GM12878 (cell line): ENCODE measurements at regions not wholly inside any gene's neighbourhood (a gene's known extent, or its start where the extent isn't known, plus 50 kb on each side); places are given as distances from the start of the nearest gene placed in this dataset.

Experiments used
- ATAC-seq: fragments of 200-7000 bp; cut with Tn5 transposase; 3 replicates; pipeline ENCODE4 v1.9.1; 2020; ENCODE audit warnings: mild to moderate bottlenecking, moderate library complexity
- BruUV-seq: library from RNA; stranded (reverse); fragments of 400-500 nt; replicated peaks from 2 replicates; lab custom pipeline; 2021; lab: Mats Ljungman, UMichigan
- CTCF ChIA-PET: fragments of 300-600 bp; sonication (Branson Sonifier 250); formaldehyde crosslinking; extraction: SDS; loops from one replicate; lab custom pipeline; 2021; ENCODE audit warnings: inconsistent platforms; lab: Yijun Ruan, JAX
- POLR2A ChIA-PET: fragments of 350-600 bp; formaldehyde crosslinking; extraction: SDS; loops from one replicate; lab custom pipeline; 2021; ENCODE audit warnings: inconsistent platforms; lab: Charles Lee
- RAD21 ChIA-PET: fragments of 300-600 bp; sonication (Branson Sonifier 250); formaldehyde crosslinking; loops from one replicate; lab custom pipeline; 2023; ENCODE audit warnings: antibody characterized with exemption; ENCODE audit not compliant: unreplicated experiment; lab: Charles Lee
- SMC1A ChIA-PET: fragments of 300-600 bp; sonication (Branson Sonifier 250); formaldehyde crosslinking; loops from one replicate; lab custom pipeline; 2023; ENCODE audit not compliant: unreplicated experiment, uncharacterized antibody; lab: Charles Lee
- DNase-seq: peaks from one replicate; pipeline ENCODE4 v3.0.0-alpha.2; 2011; ENCODE audit warnings: low read depth, low spot score
- FAIRE-seq: peaks from 3 replicates; lab custom pipeline; 2011; peaks lifted over from hg19 to GRCh38; lab: Jason Lieb, UNC
- H2AFZ ChIP-seq: 2 replicates; pipeline ENCODE4 v1.6.0; 2011; ENCODE audit warnings: low read depth, low read length, control low read depth; ENCODE audit not compliant: control insufficient read depth
- H3K27ac ChIP-seq: 2 replicates; pipeline ENCODE4 v1.5.1; 2011; ENCODE audit warnings: control low read depth; ENCODE audit not compliant: control insufficient read depth, insufficient read depth
- H3K27me3 ChIP-seq, 2 experiments: replicated peaks in 1 of 2; 2 replicates each; pipeline versions ENCODE4 v1.6.0 to v1.6.1; 2011; ENCODE audit warnings: low read length in 1 of 2; ENCODE audit not compliant: control insufficient read depth in 2 of 2, insufficient read depth in 2 of 2
- H3K36me3 ChIP-seq, 2 experiments: 2 replicates each; pipeline ENCODE4 v1.5.1; 2011; ENCODE audit warnings: low read length in 1 of 2; ENCODE audit not compliant: control insufficient read depth in 2 of 2, insufficient read depth in 2 of 2
- H3K4me1 ChIP-seq: 2 replicates; pipeline ENCODE4 v1.6.1; 2011; ENCODE audit warnings: mild to moderate bottlenecking, low read length, moderate library complexity, mixed read lengths; ENCODE audit not compliant: control insufficient read depth, insufficient read depth
- H3K4me2 ChIP-seq: 2 replicates; pipeline ENCODE4 v1.6.0; 2011; ENCODE audit warnings: control low read depth; ENCODE audit not compliant: control insufficient read depth, insufficient read depth
- H3K4me3 ChIP-seq: fragments of 200-600 bp; sonication (generic); 2 replicates; pipeline ENCODE4 v1.5.1; 2016
- H3K79me2 ChIP-seq: 2 replicates; pipeline ENCODE4 v1.6.0; 2011; ENCODE audit warnings: low read length; ENCODE audit not compliant: control insufficient read depth, insufficient read depth
- H3K9ac ChIP-seq: 2 replicates; pipeline ENCODE4 v1.8.0; 2011; ENCODE audit warnings: low read length, control low read depth, mixed read lengths; ENCODE audit not compliant: control insufficient read depth, insufficient read depth
- H3K9me3 ChIP-seq: replicated peaks from 3 replicates; pipeline ENCODE4 v1.5.1; 2011; ENCODE audit warnings: mild to moderate bottlenecking, low read length; ENCODE audit not compliant: control insufficient read depth, insufficient read depth
- H4K20me1 ChIP-seq: 2 replicates; pipeline ENCODE4 v1.6.0; 2011; ENCODE audit not compliant: control insufficient read depth, insufficient read depth
- BCL3 ChIP-seq: IDR thresholded peaks from 2 replicates; pipeline ENCODE4 v1.6.1; 2011; ENCODE audit warnings: borderline replicate concordance, low read depth, mild to moderate bottlenecking, moderate library complexity, low read length; ENCODE audit not compliant: insufficient read depth, poor library complexity, severe bottlenecking
- CBX5 ChIP-seq: sonication (generic); IDR thresholded peaks from 2 replicates; pipeline ENCODE4 v1.6.1; 2016; ENCODE audit warnings: low read depth, moderate library complexity, mild to moderate bottlenecking, inconsistent platforms
- POLR2AphosphoS5 ChIP-seq: IDR thresholded peaks from 2 replicates; pipeline ENCODE4 v1.6.1; 2011; ENCODE audit warnings: mild to moderate bottlenecking, low read length, inconsistent platforms
- STAT1 ChIP-seq: fragments of 450-650 bp; conservative IDR thresholded peaks from 2 replicates; pipeline ENCODE4 v1.6.1; 2014; ENCODE audit warnings: antibody characterized with exemption, mild to moderate bottlenecking
- WGBS: methylation state at CpG from one replicate; pipeline ENCODE4 v1.1.6; 2016; ENCODE audit warnings: low lambda C conversion rate; ENCODE audit not compliant: insufficient replicate concordance, insufficient coverage; ENCODE audit errors: missing lambda C conversion rate; 5-methylcytosine and 5-hydroxymethylcytosine counted together
- in situ Hi-C: fragments of 300-500 bp; cut with MboI; formaldehyde crosslinking; loops from 9 replicates; pipeline ENCODE4 v1.14.3; 2018; ENCODE audit warnings: mixed read lengths
- intact Hi-C: fragments of 100-400 bp; cut with micrococcal nuclease; formaldehyde crosslinking; loops from one replicate; pipeline ENCODE4 v1.14.2; 2022; ENCODE audit not compliant: unreplicated experiment
- TF ChIP-seq, protein P1 (sequence below): fragments of 450-650 bp; IDR thresholded peaks from 2 replicates; pipeline ENCODE4 v1.6.1; 2016; ENCODE audit warnings: mild to moderate bottlenecking
- TF ChIP-seq, protein P2 (sequence below): IDR thresholded peaks from 2 replicates; pipeline ENCODE4 v1.6.1; 2012; ENCODE audit warnings: low read depth, low read length, improper control_type of control experiment

DNA sequence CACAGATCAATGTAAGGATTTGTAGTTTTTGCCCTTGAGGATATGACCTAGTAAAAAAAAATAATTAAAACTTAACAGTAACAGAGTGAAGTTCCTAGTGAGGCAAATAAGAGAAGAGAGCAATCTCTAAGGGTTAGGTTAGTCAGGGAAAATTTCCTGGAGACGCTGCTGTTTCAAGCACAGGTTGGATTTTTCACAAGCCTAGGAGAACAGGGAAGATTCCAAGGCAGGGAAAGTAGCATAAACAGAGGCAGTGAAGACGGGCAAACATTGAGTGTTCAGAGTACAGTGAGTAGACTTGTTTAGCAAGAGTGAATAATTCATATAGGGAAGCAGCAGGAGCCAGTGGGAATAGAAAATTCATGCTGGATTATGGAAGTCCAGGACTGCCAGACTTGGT is 212.8 kb downstream of the SPANXN3 start:
- BruUV-seq: no TSS peak
- Histone ChIP-seq H3K27me3 (no peaks in the 10 kb centered on the region), H3K9me3 (no peaks in the 10 kb centered on the region), H3K4me2 (no peak overlapping the region), H3K36me3 (no peaks in the 10 kb centered on the region), H3K79me2 (no peaks in the 10 kb centered on the region), H4K20me1 (no peaks in the 10 kb centered on the region), H3K4me1 (no peaks in the 10 kb centered on the region), H3K4me3 (no peak overlapping the region), H3K27ac (no peak overlapping the region)
- in situ Hi-C loops (no loop called here), intact Hi-C loops (no loop called here)
- WGBS: 15% methylated on average over 2 of the region's 2 CpGs
- ChIA-PET RAD21 (no interaction called here), POLR2A (no interaction called here), CTCF (no interaction called here)
- no peak for DNase-seq
- TF ChIP-seq, protein P1, sequence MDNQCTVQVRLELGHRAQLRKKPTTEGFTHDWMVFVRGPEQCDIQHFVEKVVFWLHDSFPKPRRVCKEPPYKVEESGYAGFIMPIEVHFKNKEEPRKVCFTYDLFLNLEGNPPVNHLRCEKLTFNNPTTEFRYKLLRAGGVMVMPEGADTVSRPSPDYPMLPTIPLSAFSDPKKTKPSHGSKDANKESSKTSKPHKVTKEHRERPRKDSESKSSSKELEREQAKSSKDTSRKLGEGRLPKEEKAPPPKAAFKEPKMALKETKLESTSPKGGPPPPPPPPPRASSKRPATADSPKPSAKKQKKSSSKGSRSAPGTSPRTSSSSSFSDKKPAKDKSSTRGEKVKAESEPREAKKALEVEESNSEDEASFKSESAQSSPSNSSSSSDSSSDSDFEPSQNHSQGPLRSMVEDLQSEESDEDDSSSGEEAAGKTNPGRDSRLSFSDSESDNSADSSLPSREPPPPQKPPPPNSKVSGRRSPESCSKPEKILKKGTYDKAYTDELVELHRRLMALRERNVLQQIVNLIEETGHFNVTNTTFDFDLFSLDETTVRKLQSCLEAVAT: no peak
- TF ChIP-seq STAT1 (no peak), BCL3 (no peak), POLR2AphosphoS5 (no peak)
- TF ChIP-seq, all 136 proteins: peak for 0
- FAIRE-seq (no peak), ATAC-seq (no peak)
- SMC1A ChIA-PET: interaction anchor here (0.6 kb wide), 1 partner anchor 383 kb away, joined by 3 read pairs; no protein-coding TSS in a partner anchor
- no peak overlapping the region for H2AFZ ChIP-seq
- no peak overlapping the region for H3K9ac ChIP-seq

- no peaks in the 10 kb centered on the region for H4K20me1 ChIP-seq
- ChIA-PET POLR2A (no interaction called here), RAD21 (no interaction called here), SMC1A (interaction anchor here (1.2 kb wide), 1 partner anchor 14 kb away, joined by 3 read pairs; no protein-coding TSS in a partner anchor), CTCF (no interaction called here)
- H3K9ac ChIP-seq: no peak overlapping the region
- no peak overlapping the region for H3K4me2 ChIP-seq
- WGBS: 20% methylated on average over 2 of the region's 2 CpGs
- H3K4me3 ChIP-seq: no peak overlapping the region
- no peak overlapping the region for H2AFZ ChIP-seq
- no peaks in the 10 kb centered on the region for H3K9me3 ChIP-seq
- intact Hi-C loops: no loop called here
- no peak for TF ChIP-seq CBX5
- TF ChIP-seq, protein P2, sequence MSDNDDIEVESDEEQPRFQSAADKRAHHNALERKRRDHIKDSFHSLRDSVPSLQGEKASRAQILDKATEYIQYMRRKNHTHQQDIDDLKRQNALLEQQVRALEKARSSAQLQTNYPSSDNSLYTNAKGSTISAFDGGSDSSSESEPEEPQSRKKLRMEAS: no peak
- in situ Hi-C loops: no loop called here
- no peak for FAIRE-seq
- H3K36me3 ChIP-seq: no peaks in the 10 kb centered on the region
- DNase-seq: no peak
- no peak for ATAC-seq
- H3K4me1 ChIP-seq: no peaks in the 10 kb centered on the region
- no peak overlapping the region for H3K27ac ChIP-seq
- BruUV-seq: no TSS peak
- no peaks in the 10 kb centered on the region for H3K27me3 ChIP-seq
- H3K79me2 ChIP-seq: no peaks in the 10 kb centered on the region
These were observed 213.2 kb downstream of the SPANXN3 start for GRCh38 chrX:143304025-143304424.
